HCT116 (cell line): ENCODE measurements at regions not wholly inside any gene's neighbourhood (a gene's known extent, or its start where the extent isn't known, plus 50 kb on each side); places are given as distances from the start of the nearest gene placed in this dataset.

Source experiments
- ELF1 ChIP-seq: IDR thresholded peaks from 2 replicates; pipeline ENCODE4 v1.6.1; 2012; ENCODE audit warnings: low read depth, borderline replicate concordance
- POLR2A ChIP-seq: IDR thresholded peaks from 2 replicates; pipeline ENCODE4 v1.7.0; 2011; ENCODE audit warnings: borderline replicate concordance; ENCODE audit not compliant: insufficient read depth, insufficient read length; ENCODE audit errors: extremely low read depth
- RAD21 ChIP-seq: IDR thresholded peaks from 2 replicates; pipeline ENCODE4 v1.6.1; 2012; ENCODE audit warnings: low read depth, mild to moderate bottlenecking
- TF ChIP-seq, protein P1 (sequence below), 3 experiments: fragments of 200-600 bp in 1 of 3; sonication (generic) in 1 of 3; IDR thresholded peaks in 2 of 3; conservative IDR thresholded peaks in 1 of 3; 2 replicates each; pipeline ENCODE4 v1.5.1; 2012 to 2017; ENCODE audit warnings: low read depth in 2 of 3, low read length in 2 of 3, antibody characterized with exemption in 1 of 3, borderline replicate concordance in 1 of 3, control low read depth in 1 of 3, mild to moderate bottlenecking in 1 of 3, mixed read lengths in 1 of 3, mixed run types in 1 of 3, moderate library complexity in 1 of 3; ENCODE audit not compliant: insufficient read depth in 1 of 3

GRCh38 chr13:24097064-24097463 is 63.5 kb upstream of the SPATA13 start:
- TF ChIP-seq, protein P1, sequence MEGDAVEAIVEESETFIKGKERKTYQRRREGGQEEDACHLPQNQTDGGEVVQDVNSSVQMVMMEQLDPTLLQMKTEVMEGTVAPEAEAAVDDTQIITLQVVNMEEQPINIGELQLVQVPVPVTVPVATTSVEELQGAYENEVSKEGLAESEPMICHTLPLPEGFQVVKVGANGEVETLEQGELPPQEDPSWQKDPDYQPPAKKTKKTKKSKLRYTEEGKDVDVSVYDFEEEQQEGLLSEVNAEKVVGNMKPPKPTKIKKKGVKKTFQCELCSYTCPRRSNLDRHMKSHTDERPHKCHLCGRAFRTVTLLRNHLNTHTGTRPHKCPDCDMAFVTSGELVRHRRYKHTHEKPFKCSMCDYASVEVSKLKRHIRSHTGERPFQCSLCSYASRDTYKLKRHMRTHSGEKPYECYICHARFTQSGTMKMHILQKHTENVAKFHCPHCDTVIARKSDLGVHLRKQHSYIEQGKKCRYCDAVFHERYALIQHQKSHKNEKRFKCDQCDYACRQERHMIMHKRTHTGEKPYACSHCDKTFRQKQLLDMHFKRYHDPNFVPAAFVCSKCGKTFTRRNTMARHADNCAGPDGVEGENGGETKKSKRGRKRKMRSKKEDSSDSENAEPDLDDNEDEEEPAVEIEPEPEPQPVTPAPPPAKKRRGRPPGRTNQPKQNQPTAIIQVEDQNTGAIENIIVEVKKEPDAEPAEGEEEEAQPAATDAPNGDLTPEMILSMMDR (IDR thresholded peaks at IDR 0.05 in 2 of 3, conservative IDR thresholded peaks at IDR 0.05 in 1 of 3; ENCODE audit: borderline replicate concordance in 1 of 3, insufficient read depth in 1 of 3, low read depth in 2 of 3, low read length in 2 of 3) = no peak
- TF ChIP-seq POLR2A (no peak), RAD21 (no peak), ELF1 (no peak)
